ENCODE measurements at regions not wholly inside any gene's neighbourhood (a gene's known extent, or its start where the extent isn't known, plus 50 kb on each side); places are given as distances from the start of the nearest gene placed in this dataset.

DNA sequence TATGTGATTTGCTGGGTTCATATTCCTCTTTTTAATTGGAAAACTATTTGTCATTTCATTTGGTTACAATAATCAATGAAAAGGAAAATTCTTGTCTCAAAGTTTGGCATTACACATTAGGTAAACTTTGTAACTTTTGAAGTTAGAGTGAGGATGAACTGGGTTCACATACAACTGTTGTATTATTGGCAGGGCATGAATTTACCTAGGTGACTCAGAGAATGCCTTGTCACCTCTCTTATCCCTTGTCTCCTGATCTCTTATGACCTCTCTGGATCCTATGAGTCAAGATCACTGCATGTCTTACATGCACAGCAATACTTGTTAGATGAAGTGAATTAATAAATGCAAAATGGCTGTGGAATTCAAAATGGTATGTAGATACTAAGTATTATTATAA is 563.4 kb upstream of the GCFC2 start:
- Histone ChIP-seq H3K4me3 (no peak overlapping the region), H3K9me3 (no peaks in the 10 kb centered on the region), H3K27ac (no peak overlapping the region), H3K4me1 (no peaks in the 10 kb centered on the region), H3K36me3 (no peaks in the 10 kb centered on the region), H3K27me3 (no peaks in the 10 kb centered on the region)
- intact Hi-C loops (cut with DNase I) = no loop called here
- TF ChIP-seq, protein P1, sequence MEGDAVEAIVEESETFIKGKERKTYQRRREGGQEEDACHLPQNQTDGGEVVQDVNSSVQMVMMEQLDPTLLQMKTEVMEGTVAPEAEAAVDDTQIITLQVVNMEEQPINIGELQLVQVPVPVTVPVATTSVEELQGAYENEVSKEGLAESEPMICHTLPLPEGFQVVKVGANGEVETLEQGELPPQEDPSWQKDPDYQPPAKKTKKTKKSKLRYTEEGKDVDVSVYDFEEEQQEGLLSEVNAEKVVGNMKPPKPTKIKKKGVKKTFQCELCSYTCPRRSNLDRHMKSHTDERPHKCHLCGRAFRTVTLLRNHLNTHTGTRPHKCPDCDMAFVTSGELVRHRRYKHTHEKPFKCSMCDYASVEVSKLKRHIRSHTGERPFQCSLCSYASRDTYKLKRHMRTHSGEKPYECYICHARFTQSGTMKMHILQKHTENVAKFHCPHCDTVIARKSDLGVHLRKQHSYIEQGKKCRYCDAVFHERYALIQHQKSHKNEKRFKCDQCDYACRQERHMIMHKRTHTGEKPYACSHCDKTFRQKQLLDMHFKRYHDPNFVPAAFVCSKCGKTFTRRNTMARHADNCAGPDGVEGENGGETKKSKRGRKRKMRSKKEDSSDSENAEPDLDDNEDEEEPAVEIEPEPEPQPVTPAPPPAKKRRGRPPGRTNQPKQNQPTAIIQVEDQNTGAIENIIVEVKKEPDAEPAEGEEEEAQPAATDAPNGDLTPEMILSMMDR (IDR thresholded peaks at IDR 0.05) = no peak
- DNase-seq (ENCODE audit: low spot score in 2 of 2) = no peak

DNA sequence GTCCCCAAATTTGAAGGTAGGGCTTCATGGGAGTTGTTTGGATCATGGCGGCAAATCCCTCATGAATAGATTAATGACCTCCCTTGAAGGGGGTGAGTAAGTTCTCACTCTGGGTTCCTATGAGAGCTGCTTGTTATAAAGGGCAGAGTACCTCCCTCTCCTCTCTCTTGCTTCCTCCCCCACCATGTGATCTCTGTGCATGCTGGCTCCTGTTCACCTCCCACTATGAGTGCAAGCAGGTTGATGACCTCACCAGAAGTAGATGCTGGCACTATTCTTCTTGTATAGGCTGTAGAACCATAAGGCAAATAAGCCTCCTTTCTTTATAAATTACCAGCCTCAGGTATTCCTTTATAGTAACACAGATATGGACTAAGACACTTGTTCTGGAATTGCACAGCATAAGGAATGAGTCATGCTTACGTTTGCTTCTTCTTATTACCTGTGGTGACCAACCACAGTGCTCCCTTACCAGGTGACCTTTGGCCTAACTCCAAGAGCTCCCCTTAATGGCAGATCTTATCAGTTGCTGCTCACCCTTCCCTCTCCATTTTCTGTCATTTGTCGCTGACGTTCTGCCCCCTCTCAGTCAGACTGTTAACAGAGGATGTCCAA is 559.5 kb upstream of the GCFC2 start:
- Histone ChIP-seq H3K4me3 (no peak overlapping the region), H3K36me3 (no peaks in the 10 kb centered on the region), H3K27ac (no peak overlapping the region), H3K27me3 (no peaks in the 10 kb centered on the region), H3K9me3 (no peaks in the 10 kb centered on the region), H3K4me1 (no peaks in the 10 kb centered on the region)
- TF ChIP-seq, protein P1 (IDR thresholded peaks at IDR 0.05) = no peak
- no peak for DNase-seq (ENCODE audit: low spot score in 2 of 2)
- intact Hi-C loops (cut with DNase I) = no loop called here

DNA sequence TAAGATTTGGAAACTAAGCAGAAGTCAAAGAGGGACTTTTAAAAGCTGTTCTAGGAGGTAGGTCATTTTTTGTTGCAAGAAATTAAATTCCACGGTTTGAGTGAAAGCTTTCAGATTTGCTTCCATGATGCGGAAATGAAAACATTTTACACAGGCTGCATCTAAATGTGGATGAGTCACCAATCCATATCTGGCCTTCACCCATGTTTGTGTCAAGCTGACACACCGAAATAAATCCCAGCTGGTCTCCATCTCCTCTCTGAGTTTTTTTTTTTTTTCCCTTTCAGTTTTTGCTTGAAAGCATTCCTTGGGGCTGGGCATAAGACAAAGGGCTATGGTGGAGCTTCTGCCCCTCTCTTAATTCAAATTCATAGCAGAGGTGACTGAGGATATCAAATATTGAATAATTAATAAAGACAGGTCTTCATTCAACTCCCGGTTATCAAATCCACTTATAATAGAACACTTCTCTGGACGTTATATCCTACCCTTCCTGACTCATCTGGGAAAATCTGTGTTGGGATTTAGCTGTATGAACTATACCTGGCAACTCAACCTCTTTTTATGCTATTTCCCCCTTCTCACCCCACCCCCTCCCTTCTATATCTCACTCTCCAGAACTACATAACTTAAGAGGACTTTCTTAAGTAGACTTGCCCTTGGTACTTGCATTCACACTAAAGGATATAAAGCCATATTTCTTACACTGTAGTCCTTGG is 558.3 kb upstream of the GCFC2 start:
- Histone ChIP-seq H3K9me3 (no peaks in the 10 kb centered on the region), H3K4me3 (no peak overlapping the region), H3K4me1 (no peaks in the 10 kb centered on the region), H3K36me3 (no peaks in the 10 kb centered on the region), H3K27me3 (no peaks in the 10 kb centered on the region), H3K27ac (no peak overlapping the region)
- no peak for DNase-seq (ENCODE audit: low spot score in 2 of 2)
- TF ChIP-seq, protein P1 (IDR thresholded peaks at IDR 0.05) = no peak
- intact Hi-C loops (cut with DNase I) = no loop called here

DNA sequence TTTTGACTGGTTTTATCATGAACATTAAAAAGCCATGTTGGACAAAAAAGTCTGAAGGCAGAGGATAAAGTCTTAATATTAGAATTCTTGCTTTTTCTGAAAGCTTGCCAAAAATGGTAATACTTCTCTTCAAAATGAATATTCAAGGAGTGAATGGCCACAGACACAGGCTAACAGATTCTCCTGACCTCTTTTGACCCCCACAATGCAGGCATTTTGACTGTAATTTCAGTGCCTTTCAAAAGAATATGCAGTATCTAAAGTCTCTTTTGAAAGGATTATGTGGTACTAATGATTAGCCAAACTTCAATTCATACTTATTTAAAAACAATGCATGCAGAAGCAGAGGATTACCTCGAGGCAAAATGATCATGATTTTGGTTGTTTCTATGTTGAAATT is 557.8 kb upstream of the GCFC2 start:
- no peaks in the 10 kb centered on the region for H3K36me3 ChIP-seq
- no peak overlapping the region for H3K4me3 ChIP-seq

DNA sequence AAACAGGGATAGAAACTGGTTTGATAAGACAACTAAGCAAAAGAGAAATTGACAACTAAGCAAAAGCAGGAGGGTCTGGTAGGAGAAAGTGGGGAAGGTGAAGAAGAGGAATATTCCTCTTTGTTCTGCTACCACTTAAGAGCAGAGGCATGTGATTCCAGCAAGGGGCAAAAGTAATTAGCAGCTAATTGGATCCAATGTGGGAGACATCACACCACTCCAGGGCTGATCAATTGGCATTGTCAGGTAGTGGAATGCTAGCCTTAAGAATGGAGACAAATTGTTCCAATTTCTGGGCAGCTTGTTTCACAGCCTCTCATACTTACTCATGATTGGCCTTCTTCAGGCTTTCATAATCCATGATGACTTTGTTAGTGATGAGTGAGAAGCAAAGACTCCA is 547.1 kb upstream of the GCFC2 start:
- Histone ChIP-seq H3K4me1 (no peaks in the 10 kb centered on the region), H3K27me3 (no peaks in the 10 kb centered on the region), H3K4me3 (no peak overlapping the region), H3K9me3 (no peaks in the 10 kb centered on the region), H3K27ac (no peak overlapping the region), H3K36me3 (no peaks in the 10 kb centered on the region)
- intact Hi-C loops (cut with DNase I) = no loop called here
- DNase-seq (ENCODE audit: low spot score in 2 of 2) = no peak
- TF ChIP-seq, protein P1 (IDR thresholded peaks at IDR 0.05) = no peak

More for the DNA sequence above, 557.8 kb upstream of the GCFC2 start:
- intact Hi-C loops (cut with DNase I) = no loop called here
- H3K4me1 ChIP-seq = no peaks in the 10 kb centered on the region
- no peaks in the 10 kb centered on the region for H3K9me3 ChIP-seq
- no peak for DNase-seq (ENCODE audit: low spot score in 2 of 2)
- no peaks in the 10 kb centered on the region for H3K27me3 ChIP-seq
- TF ChIP-seq, protein P1 (IDR thresholded peaks at IDR 0.05) = no peak
- H3K27ac ChIP-seq = no peak overlapping the region

Measured in ascending aorta (tissue), 2 donors.